GM18502 (cell line): ENCODE measurements at regions not wholly inside any gene's neighbourhood (a gene's known extent, or its start where the extent isn't known, plus 50 kb on each side); places are given as distances from the start of the nearest gene placed in this dataset.
"Not testable (repeated sequence)": the region's sequence is repeated elsewhere in the genome, so short reads cannot be mapped to it uniquely, and the experiment has no call there.

Experiments used
- ATAC-seq: cut with Tn5 transposase; IDR thresholded peaks from one replicate; pipeline ENCODE4 v1.9.1; 2021; ENCODE audit warnings: mild to moderate bottlenecking; ENCODE audit not compliant: unreplicated experiment, poor library complexity

- no peak for ATAC-seq
Observed at GRCh38 chr6:50451826-50452400, 261.4 kb upstream of the TFAP2D start.

- no peak for ATAC-seq
Observed at GRCh38 chr6:50455029-50455428, 258.3 kb upstream of the TFAP2D start.

GRCh38 chr6:50457351-50457750, 256.0 kb upstream of the TFAP2D start:
- ATAC-seq, result no peak

- no peak for ATAC-seq
Observed at GRCh38 chr6:50461696-50462095, 251.6 kb upstream of the TFAP2D start.

GRCh38 chr6:50463931-50464330, 249.4 kb upstream of the TFAP2D start:
- no peak for ATAC-seq

GRCh38 chr6:50467931-50468330, 245.4 kb upstream of the TFAP2D start:
- no peak for ATAC-seq

GRCh38 chr6:50471041-50471440, 242.3 kb upstream of the TFAP2D start:
- no peak for ATAC-seq

GRCh38 chr6:50510361-50510760, 203.0 kb upstream of the TFAP2D start:
- no peak for ATAC-seq

GRCh38 chr6:50520326-50521266, 192.7 kb upstream of the TFAP2D start:
- no peak for ATAC-seq

GRCh38 chr6:50524341-50524740, 189.0 kb upstream of the TFAP2D start:
- ATAC-seq, result no peak

GRCh38 chr6:50527985-50528384, 185.3 kb upstream of the TFAP2D start:
- ATAC-seq, result no peak

- no peak for ATAC-seq
Observed at GRCh38 chr6:50539447-50539846, 173.9 kb upstream of the TFAP2D start.

- no peak for ATAC-seq
Observed at GRCh38 chr6:50541941-50542340, 171.4 kb upstream of the TFAP2D start.

- ATAC-seq, result no peak
Observed at GRCh38 chr6:50543666-50544065, 169.7 kb upstream of the TFAP2D start.

GRCh38 chr6:50549026-50549425, 164.3 kb upstream of the TFAP2D start:
- ATAC-seq, result no peak

GRCh38 chr6:50549475-50549874, 163.9 kb upstream of the TFAP2D start:
- ATAC-seq, result no peak

- no peak for ATAC-seq
Observed at GRCh38 chr6:50555982-50556381, 157.3 kb upstream of the TFAP2D start.

GRCh38 chr6:50565004-50565403, 148.3 kb upstream of the TFAP2D start:
- ATAC-seq, result no peak

GRCh38 chr6:50571230-50571629, 142.1 kb upstream of the TFAP2D start:
- not testable (repeated sequence) for ATAC-seq

GRCh38 chr6:50585441-50586330, 127.6 kb upstream of the TFAP2D start:
- no peak for ATAC-seq

GRCh38 chr6:50586331-50586675, 127.0 kb upstream of the TFAP2D start:
- no peak for ATAC-seq
